ENCODE measurements at regions not wholly inside any gene's neighbourhood (a gene's known extent, or its start where the extent isn't known, plus 50 kb on each side); places are given as distances from the start of the nearest gene placed in this dataset.
"Not testable (repeated sequence)": the region's sequence is repeated elsewhere in the genome, so short reads cannot be mapped to it uniquely, and the experiment has no call there.

DNA sequence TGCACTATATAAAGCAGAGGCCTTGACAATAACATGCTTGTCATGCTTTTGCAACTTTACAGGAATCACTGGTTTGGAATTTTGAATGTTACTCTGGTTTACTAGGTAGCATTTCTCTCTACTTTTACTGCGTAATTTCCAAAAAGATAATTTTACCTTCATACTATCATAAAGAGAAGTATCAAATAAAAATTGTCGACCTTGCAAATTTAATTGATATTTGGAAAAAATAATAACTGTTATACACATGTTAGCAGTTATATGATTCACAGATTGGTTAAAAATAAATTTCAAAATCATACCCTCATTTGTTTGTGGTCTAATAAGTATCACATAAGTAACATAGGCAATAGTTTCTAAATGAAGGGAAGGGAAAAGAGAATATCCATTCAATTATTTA is 228.5 kb upstream of the CACNA2D1 start:
- no peak for ATAC-seq
- no peaks in the 10 kb centered on the region for H3K4me1 Mint-ChIP-seq

DNA sequence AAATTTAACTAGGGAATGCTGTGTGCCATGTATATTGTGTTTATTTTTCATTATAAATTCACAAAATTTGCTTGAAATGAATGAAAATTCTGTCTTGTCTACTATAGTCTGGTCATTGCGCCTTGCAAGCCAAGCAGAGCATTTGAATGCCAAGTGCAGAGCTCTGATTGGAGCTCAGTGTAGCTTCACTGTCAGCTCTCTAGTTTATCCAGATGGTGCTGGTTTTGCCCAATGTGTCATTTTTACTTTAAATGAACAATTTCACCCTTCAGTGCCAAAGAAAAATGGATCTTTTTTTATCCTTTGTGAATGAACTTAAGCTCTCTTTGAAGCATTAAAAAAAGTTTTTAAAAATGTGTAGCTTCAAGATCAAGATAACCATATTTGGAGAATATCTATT is 225.6 kb upstream of the CACNA2D1 start:
- H3K27ac Mint-ChIP-seq: no peak overlapping the region
- no peaks in the 10 kb centered on the region for H3K36me3 Mint-ChIP-seq (ENCODE audit: low read depth)
- H3K27me3 Mint-ChIP-seq: no peaks in the 10 kb centered on the region
- no peak overlapping the region for H3K4me3 Mint-ChIP-seq
- H3K9me3 ChIP-seq (ENCODE audit: control insufficient read depth, low read length, poor library complexity, severe bottlenecking): no peaks in the 10 kb centered on the region
- ATAC-seq: no peak
- no peaks in the 10 kb centered on the region for H3K4me1 Mint-ChIP-seq
- no peak for DNase-seq

More for the DNA sequence above, 228.5 kb upstream of the CACNA2D1 start:
- Mint-ChIP-seq H3K36me3 (ENCODE audit: low read depth) (no peaks in the 10 kb centered on the region), H3K27ac (no peak overlapping the region), H3K4me3 (no peak overlapping the region), H3K27me3 (no peaks in the 10 kb centered on the region)
- no peak for DNase-seq
- no peaks in the 10 kb centered on the region for H3K9me3 ChIP-seq (ENCODE audit: control insufficient read depth, low read length, poor library complexity, severe bottlenecking)

- no peaks in the 10 kb centered on the region for H3K9me3 ChIP-seq (ENCODE audit: control insufficient read depth, low read length, poor library complexity, severe bottlenecking)
- H3K4me1 Mint-ChIP-seq: no peaks in the 10 kb centered on the region
- H3K27ac Mint-ChIP-seq: no peak overlapping the region
- H3K27me3 Mint-ChIP-seq: no peaks in the 10 kb centered on the region
- no peak for DNase-seq
- no peak overlapping the region for H3K4me3 Mint-ChIP-seq
- no peaks in the 10 kb centered on the region for H3K36me3 Mint-ChIP-seq (ENCODE audit: low read depth)
- no peak for ATAC-seq
Measured at GRCh38 chr7:82668676-82669075, 225.1 kb upstream of the CACNA2D1 start.

- H3K36me3 Mint-ChIP-seq (ENCODE audit: low read depth): no peaks in the 10 kb centered on the region
- H3K9me3 ChIP-seq (ENCODE audit: control insufficient read depth, low read length, poor library complexity, severe bottlenecking): no peaks in the 10 kb centered on the region
- H3K27me3 Mint-ChIP-seq: no peaks in the 10 kb centered on the region
- DNase-seq (no peak), ATAC-seq (no peak)
- H3K4me3 Mint-ChIP-seq: no peak overlapping the region
- H3K4me1 Mint-ChIP-seq: no peaks in the 10 kb centered on the region
- H3K27ac Mint-ChIP-seq: no peak overlapping the region
Measured at GRCh38 chr7:82665966-82666507, 222.5 kb upstream of the CACNA2D1 start.

GRCh38 chr7:82655965-82656364 is 212.4 kb upstream of the CACNA2D1 start:
- Mint-ChIP-seq H3K4me3 (no peak overlapping the region), H3K27ac (no peak overlapping the region), H3K36me3 (ENCODE audit: low read depth) (no peaks in the 10 kb centered on the region), H3K27me3 (no peaks in the 10 kb centered on the region), H3K4me1 (no peaks in the 10 kb centered on the region)
- no peaks in the 10 kb centered on the region for H3K9me3 ChIP-seq (ENCODE audit: control insufficient read depth, low read length, poor library complexity, severe bottlenecking)
- ATAC-seq (no peak), DNase-seq (no peak)

DNA sequence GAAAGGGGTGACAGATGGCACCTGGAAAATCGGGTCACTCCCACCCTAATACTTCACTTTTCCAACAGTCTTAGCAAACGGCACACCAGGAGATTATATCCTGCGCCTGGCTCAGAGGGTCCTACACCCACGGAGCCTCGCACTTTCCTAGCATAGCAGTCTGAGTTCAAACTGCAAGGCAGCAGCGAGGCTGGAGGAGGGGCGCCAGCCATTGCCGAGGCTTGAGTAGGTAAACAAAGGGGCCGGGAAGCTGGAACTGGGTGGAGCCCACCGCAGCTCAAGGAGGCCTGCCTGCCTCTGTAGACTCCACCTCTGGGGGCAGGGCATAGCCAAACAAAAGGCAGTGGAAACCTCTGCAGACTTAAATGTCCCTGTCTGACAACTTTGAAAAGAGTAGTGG is 206.5 kb upstream of the CACNA2D1 start:
- H3K4me3 Mint-ChIP-seq; H3K27me3 Mint-ChIP-seq; ATAC-seq; H3K4me1 Mint-ChIP-seq; H3K9me3 ChIP-seq (ENCODE audit: control insufficient read depth, low read length, poor library complexity, severe bottlenecking); DNase-seq; H3K27ac Mint-ChIP-seq; H3K36me3 Mint-ChIP-seq (ENCODE audit: low read depth): not testable (repeated sequence)

DNA sequence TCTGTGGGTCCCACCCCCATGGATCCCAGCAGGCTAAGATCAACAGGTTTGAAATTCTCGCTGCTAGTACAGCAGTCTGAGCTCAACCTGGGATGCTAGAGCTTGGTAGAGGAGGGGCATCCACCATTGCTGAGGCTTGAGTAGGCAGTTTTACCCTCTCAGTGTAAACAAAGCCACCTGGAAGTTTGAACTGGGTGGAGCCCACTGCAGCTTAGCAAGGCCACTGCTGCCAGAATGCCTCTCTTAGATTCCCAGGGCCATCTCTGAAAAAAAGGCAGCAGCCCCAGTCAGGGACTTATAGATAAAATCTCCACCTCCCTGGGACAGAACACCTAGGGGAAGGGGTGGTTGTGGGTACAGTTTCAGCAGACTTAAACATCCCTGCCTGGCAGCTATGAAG is 190.0 kb upstream of the CACNA2D1 start:
- H3K4me3 Mint-ChIP-seq: no peak overlapping the region
- no peaks in the 10 kb centered on the region for H3K9me3 ChIP-seq (ENCODE audit: control insufficient read depth, low read length, poor library complexity, severe bottlenecking)
- no peaks in the 10 kb centered on the region for H3K4me1 Mint-ChIP-seq
- ATAC-seq (no peak), DNase-seq (no peak)
- H3K27ac Mint-ChIP-seq: no peak overlapping the region
- H3K36me3 Mint-ChIP-seq (ENCODE audit: low read depth): no peaks in the 10 kb centered on the region
- H3K27me3 Mint-ChIP-seq: no peaks in the 10 kb centered on the region

- H3K36me3 Mint-ChIP-seq (ENCODE audit: low read depth): no peaks in the 10 kb centered on the region
- H3K4me3 Mint-ChIP-seq: no peak overlapping the region
- DNase-seq (no peak), ATAC-seq (no peak)
- no peaks in the 10 kb centered on the region for H3K27me3 Mint-ChIP-seq
- H3K9me3 ChIP-seq (ENCODE audit: control insufficient read depth, low read length, poor library complexity, severe bottlenecking): no peaks in the 10 kb centered on the region
- no peak overlapping the region for H3K27ac Mint-ChIP-seq
- no peaks in the 10 kb centered on the region for H3K4me1 Mint-ChIP-seq
Measured at GRCh38 chr7:82631998-82632397, 188.4 kb upstream of the CACNA2D1 start.

DNA sequence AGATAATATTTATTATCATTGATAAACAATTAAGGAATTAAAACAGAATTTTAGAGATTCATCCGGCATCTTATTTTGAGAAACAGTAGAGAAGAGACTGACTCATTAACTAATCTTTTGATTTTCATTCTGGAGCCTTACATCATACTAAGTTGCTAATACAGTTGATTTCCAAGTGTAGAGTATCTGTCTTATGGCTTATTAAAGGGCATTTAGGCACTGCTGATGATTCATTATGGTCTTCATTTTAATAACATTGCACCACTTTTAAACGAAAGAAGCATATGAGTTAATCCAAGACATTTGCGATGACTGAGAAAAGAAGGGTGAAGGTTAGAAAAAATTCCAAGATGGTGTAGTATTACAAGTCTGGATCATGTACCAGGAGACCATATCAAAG is 186.0 kb upstream of the CACNA2D1 start:
- Mint-ChIP-seq H3K27ac (no peak overlapping the region), H3K36me3 (ENCODE audit: low read depth) (no peaks in the 10 kb centered on the region), H3K4me3 (no peak overlapping the region), H3K4me1 (no peaks in the 10 kb centered on the region), H3K27me3 (no peaks in the 10 kb centered on the region)
- ATAC-seq: no peak
- DNase-seq: no peak
- no peaks in the 10 kb centered on the region for H3K9me3 ChIP-seq (ENCODE audit: control insufficient read depth, low read length, poor library complexity, severe bottlenecking)

GRCh38 chr7:82625377-82625776 is 181.8 kb upstream of the CACNA2D1 start:
- H3K4me3 Mint-ChIP-seq: no peak overlapping the region

GRCh38 chr7:82624965-82625364 is 181.4 kb upstream of the CACNA2D1 start:
- H3K27me3 Mint-ChIP-seq: no peaks in the 10 kb centered on the region
- no peaks in the 10 kb centered on the region for H3K4me1 Mint-ChIP-seq
- DNase-seq (no peak), ATAC-seq (no peak)
- H3K4me3 Mint-ChIP-seq: no peak overlapping the region
- H3K9me3 ChIP-seq (ENCODE audit: control insufficient read depth, low read length, poor library complexity, severe bottlenecking): no peaks in the 10 kb centered on the region
- H3K36me3 Mint-ChIP-seq (ENCODE audit: low read depth): no peaks in the 10 kb centered on the region
- H3K27ac Mint-ChIP-seq: no peak overlapping the region

More at GRCh38 chr7:82625377-82625776, 181.8 kb upstream of the CACNA2D1 start:
- Mint-ChIP-seq H3K27me3 (no peaks in the 10 kb centered on the region), H3K4me1 (no peaks in the 10 kb centered on the region), H3K27ac (no peak overlapping the region), H3K36me3 (ENCODE audit: low read depth) (no peaks in the 10 kb centered on the region)
- no peak for DNase-seq
- no peaks in the 10 kb centered on the region for H3K9me3 ChIP-seq (ENCODE audit: control insufficient read depth, low read length, poor library complexity, severe bottlenecking)
- ATAC-seq: no peak

DNA sequence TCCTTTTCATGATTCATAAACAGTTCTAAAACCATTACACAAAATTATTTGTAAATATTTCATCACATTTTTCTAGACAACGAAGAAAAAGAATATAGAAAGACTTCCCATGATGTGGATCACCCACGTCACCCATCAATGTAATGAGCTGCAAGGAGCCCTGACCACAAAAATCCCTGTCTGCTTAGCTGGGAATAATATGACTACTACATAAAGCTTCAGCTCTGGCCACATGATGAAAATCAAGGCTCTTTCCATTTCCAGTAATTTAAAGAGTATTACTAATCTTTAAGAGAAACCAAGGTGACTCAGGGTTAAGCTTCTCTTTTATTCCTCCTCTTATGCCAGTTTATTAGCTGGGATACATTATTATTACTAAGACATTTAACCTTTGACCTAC is 180.8 kb upstream of the CACNA2D1 start:
- Mint-ChIP-seq H3K36me3 (ENCODE audit: low read depth) (no peaks in the 10 kb centered on the region), H3K4me1 (no peaks in the 10 kb centered on the region), H3K4me3 (no peak overlapping the region), H3K27ac (no peak overlapping the region), H3K27me3 (no peaks in the 10 kb centered on the region)
- no peak for DNase-seq
- ATAC-seq: no peak
- no peaks in the 10 kb centered on the region for H3K9me3 ChIP-seq (ENCODE audit: control insufficient read depth, low read length, poor library complexity, severe bottlenecking)

- no peaks in the 10 kb centered on the region for H3K9me3 ChIP-seq (ENCODE audit: control insufficient read depth, low read length, poor library complexity, severe bottlenecking)
- ATAC-seq (no peak), DNase-seq (no peak)
- H3K4me3 Mint-ChIP-seq: no peak overlapping the region
- H3K27me3 Mint-ChIP-seq: no peaks in the 10 kb centered on the region
- no peaks in the 10 kb centered on the region for H3K4me1 Mint-ChIP-seq
- no peak overlapping the region for H3K27ac Mint-ChIP-seq
- H3K36me3 Mint-ChIP-seq (ENCODE audit: low read depth): no peaks in the 10 kb centered on the region
Measured at GRCh38 chr7:82623812-82624211, 180.2 kb upstream of the CACNA2D1 start.

DNA sequence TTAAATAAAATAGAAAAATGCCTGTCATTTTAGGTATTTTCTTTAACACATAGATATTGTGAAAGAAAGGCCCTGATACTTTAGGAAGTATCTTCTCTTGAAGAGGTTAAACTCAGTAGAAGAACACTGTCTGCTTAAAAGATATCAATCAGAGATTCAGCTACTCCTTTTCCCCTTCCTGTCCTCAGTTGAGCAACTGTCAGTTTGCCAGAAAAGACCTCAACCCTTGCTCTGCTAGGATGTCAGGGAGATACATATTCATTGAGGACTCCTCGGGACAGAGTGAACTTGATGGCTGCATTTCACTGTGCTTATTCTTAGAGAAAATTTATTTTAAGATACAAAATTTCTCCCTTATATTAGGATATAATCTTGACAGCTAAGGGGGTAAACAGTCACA is 173.6 kb upstream of the CACNA2D1 start:
- Mint-ChIP-seq H3K36me3 (ENCODE audit: low read depth) (no peaks in the 10 kb centered on the region), H3K4me1 (no peaks in the 10 kb centered on the region), H3K4me3 (no peak overlapping the region), H3K27ac (no peak overlapping the region), H3K27me3 (no peaks in the 10 kb centered on the region)
- no peak for ATAC-seq
- no peaks in the 10 kb centered on the region for H3K9me3 ChIP-seq (ENCODE audit: control insufficient read depth, low read length, poor library complexity, severe bottlenecking)
- DNase-seq: no peak

All from T-helper 17 cell (primary cell).